GM18502 (cell line): ENCODE measurements at regions not wholly inside any gene's neighbourhood (a gene's known extent, or its start where the extent isn't known, plus 50 kb on each side); places are given as distances from the start of the nearest gene placed in this dataset.
"Not testable (repeated sequence)": the region's sequence is repeated elsewhere in the genome, so short reads cannot be mapped to it uniquely, and the experiment has no call there.

Experiments used
- ATAC-seq: cut with Tn5 transposase; IDR thresholded peaks from one replicate; pipeline ENCODE4 v1.9.1; 2021; ENCODE audit warnings: mild to moderate bottlenecking; ENCODE audit not compliant: unreplicated experiment, poor library complexity

DNA sequence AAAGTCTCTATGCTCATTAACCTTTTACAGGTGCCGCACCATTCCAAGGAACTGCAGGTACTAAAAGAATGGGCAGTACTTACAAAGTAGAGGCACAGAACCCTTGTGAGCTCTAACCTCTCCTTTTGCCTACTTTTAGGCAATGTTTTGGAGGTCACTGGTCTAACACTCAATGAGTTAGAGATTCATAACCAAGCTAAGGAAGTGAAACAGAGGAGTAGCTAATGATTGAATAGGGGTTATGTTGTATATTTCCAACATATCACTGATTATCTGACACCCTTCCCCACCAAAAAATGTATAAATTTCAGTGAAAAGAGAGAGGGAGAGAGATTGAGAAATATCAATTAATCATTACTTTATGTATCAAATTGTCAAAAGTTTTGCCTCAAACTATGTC, 269.3 kb downstream of the PCDH7 start:
- no peak for ATAC-seq

DNA sequence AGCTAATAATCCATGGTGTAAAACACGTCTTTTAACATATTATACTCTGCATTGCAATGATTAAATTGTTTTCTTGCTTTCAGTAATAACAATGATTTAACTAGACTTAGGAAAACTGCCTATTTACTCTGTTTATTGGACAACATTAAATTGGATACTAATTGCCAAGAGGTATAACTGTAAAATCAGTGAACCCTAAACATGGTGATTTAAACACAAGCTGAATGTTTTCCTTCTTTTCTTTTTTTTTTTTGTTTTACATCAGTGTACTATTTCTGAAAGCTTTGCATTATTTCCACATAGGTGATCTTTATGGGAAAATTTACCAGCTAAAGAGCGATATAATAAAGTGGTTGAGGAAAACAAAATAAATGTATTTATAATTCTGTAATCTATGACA, 276.7 kb downstream of the PCDH7 start:
- no peak for ATAC-seq

DNA sequence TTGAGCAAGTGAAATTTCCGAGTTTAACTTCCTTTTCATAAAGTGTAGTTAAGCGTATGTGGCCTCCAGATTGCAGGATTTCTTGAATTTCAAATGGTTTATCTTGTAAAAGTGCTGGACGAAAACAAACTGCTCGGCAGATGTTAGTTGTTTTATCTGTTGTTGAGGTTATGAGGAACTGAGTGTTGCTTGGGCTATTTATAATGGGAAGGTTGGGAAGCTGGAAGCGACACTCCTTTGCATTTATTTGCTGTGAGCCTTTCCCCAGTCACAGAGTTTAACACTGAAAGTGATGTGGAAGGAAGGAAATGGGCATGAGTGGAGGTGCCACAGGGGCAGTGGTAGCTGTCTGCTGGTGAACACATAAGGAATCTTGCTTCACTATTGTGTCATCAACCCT, 284.9 kb downstream of the PCDH7 start:
- ATAC-seq: no peak

DNA sequence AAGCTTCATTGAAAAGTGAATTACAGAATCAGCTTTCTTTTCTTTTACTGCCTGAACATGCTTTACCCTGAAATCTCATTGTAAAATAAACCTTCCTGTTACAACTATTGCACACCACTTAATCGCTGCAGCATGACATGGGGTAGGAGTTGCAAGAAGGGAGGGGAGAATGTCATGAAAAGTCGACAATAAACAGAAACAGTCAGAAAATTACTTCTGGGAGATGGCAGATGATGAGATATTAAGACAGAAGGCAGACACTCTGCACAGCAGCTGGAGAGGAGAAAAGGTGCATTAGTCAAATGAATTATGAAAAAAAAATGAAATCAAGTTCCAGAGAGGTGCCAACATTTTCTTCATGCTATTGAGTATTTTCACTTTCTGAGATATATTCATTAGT, 287.7 kb downstream of the PCDH7 start:
- no peak for ATAC-seq

DNA sequence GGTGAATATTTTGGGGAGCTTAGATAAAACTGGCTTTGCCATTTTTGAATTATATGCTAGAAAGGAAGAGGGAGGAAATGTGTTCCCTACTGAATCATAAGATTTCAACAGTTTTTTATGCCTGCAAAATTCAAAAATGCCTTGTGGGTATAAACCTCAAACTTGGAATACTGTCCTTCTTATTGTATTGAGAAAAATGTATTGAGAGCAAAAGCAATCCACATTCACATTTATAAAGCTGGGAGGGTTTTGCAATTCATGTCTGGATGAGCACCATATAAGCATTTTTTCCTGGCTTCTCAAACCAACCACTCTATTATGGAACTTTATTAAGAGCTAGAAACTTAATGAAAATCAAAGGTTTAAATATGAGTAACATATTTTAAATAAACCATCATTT, 289.8 kb downstream of the PCDH7 start:
- no peak for ATAC-seq

DNA sequence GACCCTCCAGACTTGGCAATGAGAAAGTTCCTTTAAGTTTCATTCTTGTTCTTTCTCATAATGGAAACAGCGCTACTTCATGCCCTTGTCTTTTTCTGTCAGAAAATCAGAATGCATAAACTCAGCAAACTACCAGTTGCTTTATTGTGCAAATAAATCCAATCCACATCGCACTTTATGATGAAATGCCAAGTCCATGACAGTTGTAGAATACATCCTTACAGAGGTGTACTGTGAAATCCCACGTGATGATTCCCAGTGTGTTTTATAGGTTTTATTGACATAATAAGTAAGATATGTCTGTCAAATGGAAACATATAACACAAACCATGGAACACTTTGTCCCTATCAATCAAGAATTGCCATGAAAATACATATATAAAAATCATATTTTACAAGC, 295.0 kb downstream of the PCDH7 start:
- ATAC-seq: no peak

DNA sequence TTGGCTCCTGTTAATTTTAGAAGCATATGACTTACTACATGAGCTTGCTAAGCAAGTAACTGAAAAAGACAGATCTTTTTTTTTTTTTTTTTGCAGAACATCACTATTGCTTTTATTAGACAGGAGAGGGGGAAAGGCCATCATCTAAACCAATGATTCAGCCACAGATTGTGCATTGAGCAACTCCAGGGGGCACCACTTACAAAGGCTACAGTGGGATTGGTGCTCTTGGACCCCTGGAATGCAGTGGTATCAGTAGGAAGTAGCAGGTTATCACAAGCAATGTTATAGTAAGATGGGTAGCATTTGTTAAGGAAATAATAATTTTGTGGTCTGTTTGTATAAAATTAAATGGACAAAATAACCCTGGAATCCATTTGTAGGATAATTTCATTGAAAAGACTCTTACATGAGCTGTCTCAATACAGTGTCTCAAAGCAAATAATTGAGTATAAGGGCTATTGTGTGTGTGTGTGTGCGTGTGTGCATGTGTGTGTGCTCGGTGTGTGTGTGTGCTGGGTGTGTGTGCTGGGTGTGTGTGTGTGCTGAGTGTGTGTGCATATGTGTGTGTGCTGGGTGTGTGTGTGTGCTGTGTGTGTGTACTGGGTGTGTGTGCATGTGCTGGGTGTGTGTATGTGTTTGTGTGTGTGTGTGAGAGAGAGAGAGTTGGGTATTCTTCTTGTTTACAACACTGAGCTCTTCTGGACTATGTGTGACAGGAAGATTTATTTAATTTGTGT, 296.3 kb downstream of the PCDH7 start:
- ATAC-seq: no peak

DNA sequence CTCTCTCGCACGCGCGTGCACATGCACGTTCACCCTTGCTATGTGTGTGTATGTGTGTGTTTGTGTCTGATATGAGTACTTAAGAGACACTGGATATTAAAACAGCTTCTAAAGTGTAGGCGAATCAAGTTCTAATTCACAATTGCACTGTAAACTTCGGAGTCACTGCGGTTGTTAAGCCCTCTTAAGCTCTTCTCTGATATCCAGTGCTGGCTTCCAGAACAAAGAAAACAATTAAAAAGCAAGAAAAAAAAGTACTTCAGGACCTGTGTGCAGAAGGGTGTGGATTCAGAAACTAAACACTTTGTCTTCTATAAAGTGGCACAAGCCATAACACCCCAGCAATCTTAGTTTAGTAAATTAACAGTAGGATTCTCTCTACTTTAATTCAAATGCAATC, 300.2 kb downstream of the PCDH7 start:
- ATAC-seq: no peak

DNA sequence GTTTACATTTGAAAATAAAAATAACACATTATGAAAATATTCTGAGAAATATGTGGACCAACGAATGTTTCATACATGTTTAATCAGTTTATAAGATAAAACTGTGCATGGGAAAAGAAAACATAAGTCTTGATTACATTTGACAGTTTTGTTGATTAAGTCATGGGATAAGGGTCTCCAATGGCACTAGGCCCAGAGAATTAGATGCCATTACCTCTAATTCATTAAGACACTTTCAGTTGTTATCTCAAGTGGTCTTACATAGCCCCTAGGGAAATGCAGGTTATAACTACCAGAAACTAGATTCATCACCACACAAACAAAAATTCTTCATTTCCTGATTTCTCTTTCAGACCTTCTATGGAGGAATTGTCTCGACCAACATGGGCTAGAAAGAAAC, 300.8 kb downstream of the PCDH7 start:
- no peak for ATAC-seq

DNA sequence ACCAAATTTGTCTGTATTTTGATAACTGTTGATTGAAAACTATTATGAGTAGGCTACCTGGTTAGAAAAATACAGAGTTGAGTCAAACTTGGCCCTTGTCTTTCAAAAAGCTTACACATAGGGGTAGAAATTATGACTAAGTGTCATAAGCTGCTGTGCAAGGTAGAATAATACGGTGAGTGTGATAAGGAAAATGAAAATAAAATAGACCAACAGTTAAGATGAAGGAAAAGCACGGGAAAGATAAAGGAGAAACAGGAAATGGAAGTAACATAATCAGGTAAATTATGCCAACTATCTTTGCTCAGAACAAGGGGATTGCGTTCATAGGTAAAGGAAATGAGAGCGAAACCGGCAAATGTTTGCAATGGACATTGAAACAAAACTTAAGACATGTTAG, 302.5 kb downstream of the PCDH7 start:
- ATAC-seq: no peak

DNA sequence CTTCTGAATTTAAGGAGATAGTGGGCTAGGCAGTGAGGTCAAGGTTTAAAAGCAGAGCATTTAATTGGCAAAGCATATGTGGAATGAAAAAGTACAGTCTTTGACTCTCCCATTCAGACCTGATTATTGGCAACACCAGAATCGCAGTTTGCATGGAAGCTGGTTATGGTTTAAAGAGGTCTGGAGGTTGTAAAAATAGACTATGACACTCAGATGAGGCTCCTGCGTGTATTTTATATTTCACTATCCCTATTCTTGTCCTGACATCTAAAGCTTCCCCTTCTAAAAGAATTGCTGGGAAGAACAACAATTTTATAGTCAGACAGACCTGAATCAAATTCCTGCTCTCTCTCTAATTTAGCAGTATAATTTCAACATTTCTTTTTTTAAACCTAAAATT, 302.9 kb downstream of the PCDH7 start:
- no peak for ATAC-seq

DNA sequence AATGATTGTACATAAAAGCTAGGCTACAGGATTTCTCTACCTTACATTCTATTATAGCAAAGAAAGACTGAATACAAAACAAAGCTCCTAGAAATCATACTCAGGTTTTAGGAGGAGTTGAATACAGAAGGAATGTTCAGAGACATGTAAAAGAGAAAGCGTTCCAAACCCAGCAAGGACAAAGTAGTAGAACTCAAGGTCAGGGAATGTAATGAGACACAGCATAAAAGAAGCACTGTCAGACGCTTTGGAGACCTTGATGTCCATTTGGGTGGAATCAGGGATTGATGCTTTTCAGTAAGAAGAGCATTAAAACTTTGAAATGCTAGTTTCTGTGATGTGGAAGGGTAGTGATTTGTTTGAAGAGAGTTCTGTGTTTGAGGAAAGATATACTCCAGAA, 303.6 kb downstream of the PCDH7 start:
- ATAC-seq: no peak

DNA sequence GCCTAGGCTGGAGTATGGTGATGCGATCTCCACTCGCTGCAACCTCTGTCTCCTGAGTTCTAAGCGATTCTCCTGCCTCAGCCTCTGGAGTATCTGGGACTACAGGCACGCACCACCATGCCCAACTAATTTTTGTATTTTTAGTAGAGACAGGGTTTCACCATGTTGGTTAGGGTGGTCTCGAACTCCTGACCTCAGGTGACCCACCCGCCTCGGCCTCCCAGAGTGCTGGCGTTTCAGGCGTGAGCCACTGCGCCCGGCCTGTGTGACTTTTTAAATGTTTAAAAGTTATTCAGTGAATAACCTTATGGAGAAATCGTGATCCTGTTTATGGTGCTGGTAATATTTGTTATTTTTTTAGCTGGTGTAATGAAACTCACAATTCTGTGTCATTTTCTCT, 304.6 kb downstream of the PCDH7 start:
- not testable (repeated sequence) for ATAC-seq

DNA sequence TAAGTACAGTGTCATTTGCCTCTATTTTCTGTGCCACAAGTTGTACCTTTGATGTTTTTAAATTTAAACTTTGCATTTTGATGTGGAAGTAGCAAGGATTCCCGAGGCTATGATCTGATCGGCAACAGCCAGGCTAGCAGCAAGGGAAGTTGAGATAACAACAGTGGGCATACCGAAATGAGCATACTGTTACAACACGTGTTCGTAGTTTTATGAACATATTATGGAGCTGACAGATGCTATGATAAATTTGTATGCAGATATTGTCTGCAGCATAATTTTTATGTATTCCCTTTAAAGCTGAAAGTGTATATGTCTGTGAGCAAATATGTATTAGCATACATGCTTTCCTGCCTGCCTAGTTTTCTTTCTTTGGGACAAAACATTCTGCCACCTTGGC, 306.1 kb downstream of the PCDH7 start:
- ATAC-seq: no peak

DNA sequence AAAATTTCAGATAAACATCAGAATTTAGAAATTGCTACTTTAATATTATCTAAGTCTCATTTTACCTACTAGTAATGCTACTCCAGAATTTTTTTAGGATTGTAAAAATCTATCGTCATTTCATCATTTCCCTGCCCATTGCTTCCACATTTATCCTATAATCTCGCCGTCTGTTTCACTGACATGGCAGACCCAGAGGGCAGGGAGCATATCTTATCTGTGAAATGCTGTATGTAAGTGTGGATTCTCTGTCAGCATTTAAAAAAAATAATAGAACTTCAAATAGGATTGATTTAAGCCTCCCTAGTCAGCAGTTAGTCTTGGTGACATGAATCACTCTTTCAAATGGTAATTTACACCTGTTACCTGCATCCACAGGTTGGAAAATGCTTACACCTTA, 314.4 kb downstream of the PCDH7 start:
- no peak for ATAC-seq

DNA sequence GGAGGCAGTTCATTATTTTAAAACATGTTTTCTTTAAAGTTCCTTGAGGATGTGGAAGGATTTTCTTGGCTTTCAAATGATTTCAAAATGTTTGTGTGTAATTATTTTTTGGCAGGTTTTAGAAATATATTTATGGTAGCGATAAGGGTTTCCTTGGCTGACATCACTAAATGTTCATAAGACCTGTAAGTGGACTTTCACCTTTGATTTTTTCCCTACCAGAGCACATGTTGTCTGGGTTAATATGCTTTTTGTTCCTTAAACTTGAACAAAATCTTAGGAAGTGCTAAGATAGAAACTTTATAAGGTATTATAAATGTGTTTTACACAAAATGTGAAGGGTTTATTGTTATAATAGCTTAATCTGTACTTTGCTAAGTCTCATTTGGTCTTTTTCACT, 315.6 kb downstream of the PCDH7 start:
- ATAC-seq: no peak

DNA sequence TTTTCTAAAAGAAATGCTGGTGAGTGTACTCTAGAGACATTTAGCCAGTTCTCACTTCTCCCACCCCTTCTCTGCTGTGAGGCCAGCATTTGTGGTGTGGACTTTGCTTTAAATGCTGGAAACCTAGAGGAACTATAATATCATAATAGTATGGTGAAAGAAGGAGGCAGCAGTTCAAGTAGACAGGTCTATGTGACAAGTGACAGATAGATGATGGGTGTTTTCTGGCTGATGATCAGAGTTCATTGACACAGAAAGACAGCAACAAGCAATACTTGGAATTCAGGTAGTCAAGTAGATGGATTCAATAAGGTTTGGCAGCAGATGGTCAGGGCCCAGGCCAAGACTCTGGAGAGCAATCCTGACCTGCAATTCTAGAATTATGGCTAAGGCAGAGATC, 317.5 kb downstream of the PCDH7 start:
- no peak for ATAC-seq

DNA sequence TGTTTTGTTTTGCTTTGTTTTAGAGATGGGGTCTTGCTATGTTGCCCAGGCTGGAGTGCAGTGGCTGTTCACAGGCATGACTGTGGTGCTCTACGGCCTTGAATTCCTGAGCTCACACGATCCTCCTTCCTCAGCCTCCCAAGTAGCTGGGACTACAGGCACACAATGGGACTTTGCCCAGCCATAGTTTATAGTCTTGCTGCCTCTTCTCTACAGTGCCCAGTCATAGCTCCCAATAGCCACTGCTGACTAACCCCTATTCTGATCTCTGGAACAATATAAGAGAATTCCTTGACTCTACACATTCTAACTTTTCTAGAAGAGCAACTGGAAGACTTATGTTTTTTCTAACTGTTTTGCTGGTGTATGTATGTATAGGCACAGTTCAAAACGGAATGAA, 319.2 kb downstream of the PCDH7 start:
- no peak for ATAC-seq

DNA sequence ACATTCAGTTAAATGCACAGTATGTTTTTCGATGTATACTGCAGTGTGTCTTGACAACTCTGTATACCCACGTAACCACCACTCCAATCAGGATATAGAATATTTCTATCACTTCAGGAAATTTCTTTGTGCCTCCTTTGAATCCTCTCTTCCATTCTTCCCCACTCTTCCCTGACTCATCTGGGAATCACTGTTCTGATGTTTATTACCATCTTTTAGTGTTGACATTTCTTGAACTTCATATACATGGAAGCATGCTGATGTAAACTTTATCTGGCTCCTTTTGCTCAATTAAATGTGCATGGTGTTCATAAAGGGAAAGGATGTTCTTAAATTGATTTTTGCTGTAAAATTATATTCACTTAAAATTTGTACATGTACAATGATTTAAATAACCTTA, 319.9 kb downstream of the PCDH7 start:
- no peak for ATAC-seq

DNA sequence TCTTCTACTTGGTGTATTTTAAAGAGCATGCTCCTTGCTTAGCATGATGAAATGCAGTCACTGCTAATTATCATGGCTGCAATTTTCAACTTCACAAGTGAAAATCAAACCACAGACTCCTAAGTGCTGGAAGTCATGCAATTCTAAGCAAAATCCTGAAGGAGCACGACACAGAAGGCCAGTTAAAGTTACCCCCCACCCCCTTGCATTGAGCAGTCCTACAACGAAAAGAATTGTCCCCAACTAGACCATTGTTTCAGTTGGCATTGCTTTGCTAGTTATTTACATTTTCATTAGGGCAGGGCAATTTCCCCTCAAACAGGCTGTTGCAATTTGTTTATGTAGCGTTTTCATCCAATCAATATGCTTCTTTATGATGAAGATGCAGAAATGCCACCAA, 321.2 kb downstream of the PCDH7 start:
- ATAC-seq: no peak

DNA sequence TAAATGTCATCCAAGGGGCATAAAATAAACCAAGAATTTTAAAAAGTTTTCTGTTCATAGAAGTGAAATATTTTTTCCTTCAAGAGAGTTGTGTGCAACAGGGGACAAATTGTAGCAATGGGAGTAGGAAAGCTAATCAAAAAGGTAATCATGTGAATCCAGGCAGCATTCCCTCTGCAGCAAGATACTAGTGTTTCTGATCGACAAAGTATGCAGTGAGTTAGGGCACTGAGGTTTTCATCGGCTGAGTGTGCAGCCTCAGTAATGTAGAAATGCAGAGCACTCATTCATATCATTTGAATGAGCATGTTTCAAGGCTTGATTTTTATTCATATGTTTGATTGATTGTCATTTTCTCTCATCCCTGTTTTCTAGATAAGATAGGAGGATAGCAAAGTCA, 321.7 kb downstream of the PCDH7 start:
- no peak for ATAC-seq

DNA sequence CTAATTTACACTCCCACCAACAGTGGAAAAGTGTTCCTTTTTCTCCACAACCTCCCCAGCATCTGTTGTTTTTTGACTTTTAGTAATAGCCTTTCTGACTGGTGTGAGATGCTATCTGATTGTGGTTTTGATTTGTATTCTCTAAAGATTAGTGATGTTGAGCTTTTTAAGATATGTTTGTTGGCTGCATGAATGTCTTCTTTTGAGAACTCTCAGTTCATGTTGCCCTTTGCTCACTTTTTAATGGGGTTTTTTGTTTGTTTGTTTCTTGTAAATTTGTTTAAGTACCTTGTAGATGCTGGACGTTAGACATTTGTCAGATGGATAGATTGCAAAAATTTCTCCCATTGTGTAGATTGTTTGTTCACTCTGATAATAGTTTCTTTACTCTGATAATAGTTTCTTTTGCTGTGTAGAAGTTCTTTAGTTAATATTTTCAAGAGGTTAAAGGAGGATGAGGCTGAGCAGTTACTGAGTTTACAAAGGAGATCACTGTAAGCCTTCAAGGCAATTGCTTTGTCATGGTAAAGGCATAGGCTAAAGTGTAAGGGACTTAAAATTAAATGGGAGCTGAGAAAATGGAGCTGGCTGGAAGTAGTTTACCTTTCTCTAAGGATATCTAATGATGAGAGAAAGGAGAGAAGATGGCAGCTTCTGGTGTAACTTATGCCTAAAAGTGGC, 323.4 kb downstream of the PCDH7 start:
- no peak for ATAC-seq
